Panc1 (cell line): ENCODE measurements at regions not wholly inside any gene's neighbourhood (a gene's known extent, or its start where the extent isn't known, plus 50 kb on each side); places are given as distances from the start of the nearest gene placed in this dataset.

Experiments used
- CTCF ChIP-seq: fragments of 450-650 bp; IDR thresholded peaks from 2 replicates; pipeline ENCODE4 v1.5.1; 2017; ENCODE audit warnings: mild to moderate bottlenecking
- POLR2AphosphoS5 ChIP-seq: IDR thresholded peaks from 2 replicates; pipeline ENCODE4 v1.6.1; 2012; ENCODE audit warnings: mild to moderate bottlenecking, low read depth, low read length, moderate library complexity
- SIN3A ChIP-seq: IDR thresholded peaks from 2 replicates; pipeline ENCODE4 v1.6.1; 2012; ENCODE audit warnings: low read depth, mild to moderate bottlenecking, low read length, moderate library complexity, borderline replicate concordance; ENCODE audit not compliant: insufficient read depth

GRCh38 chr13:104466016-104466415 is 1399.8 kb upstream of the SLC10A2 start:
- TF ChIP-seq CTCF (no peak), SIN3A (no peak), POLR2AphosphoS5 (no peak)
